CD4-positive, alpha-beta T cell (primary cell): ENCODE measurements at regions not wholly inside any gene's neighbourhood (a gene's known extent, or its start where the extent isn't known, plus 50 kb on each side); places are given as distances from the start of the nearest gene placed in this dataset.

ENCODE experiments used
- ATAC-seq: fragments of 200-7000 bp; cut with Tn5 transposase; one replicate; pipeline ENCODE4 v1.10.0; 2022; ENCODE audit warnings: mild to moderate bottlenecking; ENCODE audit not compliant: poor library complexity
- CTCF ChIA-PET: fragments of 350-600 bp; sonication (Branson Sonifier 250); formaldehyde crosslinking; loops from one replicate; lab custom pipeline; 2021; ENCODE audit warnings: antibody characterized with exemption, inconsistent platforms; lab: Charles Lee
- POLR2A ChIA-PET: fragments of 350-600 bp; sonication (Branson Sonifier 250); formaldehyde crosslinking; loops from one replicate; lab custom pipeline; 2021; ENCODE audit warnings: antibody characterized with exemption, inconsistent platforms; lab: Charles Lee
- DNase-seq, 14 experiments: peaks; one replicate each; pipeline ENCODE4 v3.0.0-alpha.2; 2013 to 2020; ENCODE audit warnings: mixed read lengths in 2 of 14
- H3K27ac ChIP-seq, 2 donors: one replicate each; pipeline versions ENCODE4 v1.5.1 to v1.7.0; 2013; ENCODE audit warnings: low read length in 2 of 2, low read depth in 1 of 2, mild to moderate bottlenecking in 1 of 2
- H3K27me3 ChIP-seq, 2 experiments: 1 replicate in 1 of 2; 2 replicates in 1 of 2; pipeline versions ENCODE4 v1.6.1 to v1.7.0; 2013; ENCODE audit warnings: low read length in 2 of 2, control low read depth in 1 of 2, mild to moderate bottlenecking in 1 of 2, moderate library complexity in 1 of 2; ENCODE audit not compliant: insufficient read depth in 2 of 2, control insufficient read depth in 1 of 2
- H3K36me3 ChIP-seq: one replicate; pipeline ENCODE4 v1.6.1; 2013; ENCODE audit warnings: low read length, control low read depth; ENCODE audit not compliant: insufficient read depth
- H3K4me1 ChIP-seq: one replicate; pipeline ENCODE4 v1.6.1; 2013; ENCODE audit warnings: low read length, control low read depth; ENCODE audit not compliant: insufficient read depth
- H3K4me3 ChIP-seq: one replicate; pipeline ENCODE4 v1.5.1; 2013; ENCODE audit warnings: mild to moderate bottlenecking, low read length, moderate library complexity
- H3K9me3 ChIP-seq, 2 experiments: 1 replicate in 1 of 2; 2 replicates in 1 of 2; pipeline versions ENCODE4 v1.6.1 to v1.7.0; 2013; ENCODE audit warnings: low read length in 2 of 2, mild to moderate bottlenecking in 2 of 2, control low read depth in 1 of 2, moderate library complexity in 1 of 2; ENCODE audit not compliant: control insufficient read depth in 1 of 2, insufficient read depth in 1 of 2
- H3K27ac Mint-ChIP-seq: one replicate; pipeline ENCODE4 v1.8.0; 2020; ENCODE audit warnings: mixed read lengths
- H3K27me3 Mint-ChIP-seq: one replicate; pipeline ENCODE4 v1.8.0; 2021; ENCODE audit warnings: mixed read lengths
- H3K36me3 Mint-ChIP-seq: one replicate; pipeline ENCODE4 v1.8.0; 2021; ENCODE audit warnings: low read depth, mixed read lengths
- H3K4me1 Mint-ChIP-seq: one replicate; pipeline ENCODE4 v1.8.0; 2021; ENCODE audit warnings: low read depth, mixed read lengths
- H3K4me3 Mint-ChIP-seq: one replicate; pipeline ENCODE4 v1.8.0; 2020; ENCODE audit warnings: mild to moderate bottlenecking, mixed read lengths
- H3K9me3 Mint-ChIP-seq: one replicate; pipeline ENCODE4 v1.8.0; 2020; ENCODE audit warnings: mixed read lengths
- CTCF ChIP-seq: fragments of 200-600 bp; IDR thresholded peaks from one replicate; pipeline ENCODE4 v1.8.0; 2022; ENCODE audit warnings: antibody characterized with exemption, mild to moderate bottlenecking
- intact Hi-C, 2 experiments: fragments of 100-400 bp; cut with DNase I in 1 of 2; cut with micrococcal nuclease in 1 of 2; formaldehyde crosslinking; loops; one replicate each; pipeline versions ENCODE4 v1.15.1 to v1.9.0; 2023 to 2025; cut with DNase I, micrococcal nuclease

- ATAC-seq (no peak), DNase-seq (no peak)
- no peaks in the 10 kb centered on the region for H3K9me3 Mint-ChIP-seq
- Histone ChIP-seq H3K36me3 (no peaks in the 10 kb centered on the region), H3K4me3 (no peak overlapping the region), H3K27ac (no peak overlapping the region), H3K27me3 (no peaks in the 10 kb centered on the region), H3K9me3 (peaks cover 0 to 4% of the 10 kb centered on the region in 2 experiments), H3K4me1 (no peaks in the 10 kb centered on the region)
- intact Hi-C loops: no loop called here
- ChIA-PET POLR2A (no interaction called here), CTCF (no interaction called here)
- no peak overlapping the region for H3K4me3 Mint-ChIP-seq
- H3K27me3 Mint-ChIP-seq: peaks cover 3% of the 10 kb centered on the region
- H3K36me3 Mint-ChIP-seq: no peaks in the 10 kb centered on the region
- H3K4me1 Mint-ChIP-seq: no peaks in the 10 kb centered on the region
- no peak for TF ChIP-seq CTCF
- H3K27ac Mint-ChIP-seq: no peak overlapping the region
Measured at GRCh38 chr3:140748-141330, 55.7 kb upstream of the CHL1 start.
